NCI-H82 (cell line): ENCODE measurements at regions not wholly inside any gene's neighbourhood (a gene's known extent, or its start where the extent isn't known, plus 50 kb on each side); places are given as distances from the start of the nearest gene placed in this dataset.

Experiments used
- DNase-seq: peaks from one replicate; lab custom pipeline; 2025; lab: John Stamatoyannopoulos, UW

DNA sequence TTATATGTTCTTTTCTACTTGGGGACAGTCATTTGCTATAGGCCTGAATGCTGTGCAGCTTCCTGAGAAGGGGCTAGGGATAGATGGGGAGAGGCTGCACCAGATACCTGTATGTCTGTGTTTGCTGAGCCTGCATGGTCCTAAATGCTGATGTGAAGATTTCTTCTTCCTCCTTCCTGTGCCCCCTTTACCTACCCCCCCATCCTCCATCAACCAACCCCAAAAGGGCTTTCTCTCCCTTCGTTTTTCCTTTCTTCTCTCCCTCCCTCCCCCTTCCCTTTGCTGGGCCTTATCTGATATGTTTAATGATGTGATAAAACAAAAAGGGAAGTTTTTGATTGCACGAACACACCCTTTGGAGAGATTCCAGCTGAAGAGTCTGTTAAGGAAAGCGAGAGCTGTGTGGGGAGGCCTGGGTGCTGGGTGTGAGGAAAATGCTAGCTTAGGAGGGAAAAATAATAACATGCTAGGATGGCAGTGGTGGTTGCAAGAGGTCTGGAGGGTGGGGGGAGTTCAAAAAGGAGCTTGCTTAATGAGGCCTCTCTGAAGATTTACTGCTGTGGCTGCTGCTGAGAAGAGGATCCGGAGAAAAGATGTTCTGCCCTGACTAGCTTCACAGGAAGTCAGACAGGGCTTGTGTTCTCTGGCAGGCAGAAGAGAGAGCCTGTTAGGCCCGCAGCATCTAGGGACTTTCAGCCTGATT, 101.8 kb downstream of the SAMD9 start:
- DNase-seq: peak; percentile 50

- peak; percentile 71 for DNase-seq
Measured at GRCh38 chr7:93015101-93015778, 102.5 kb downstream of the SAMD9 start.

GRCh38 chr7:93014410-93014809, 103.4 kb downstream of the SAMD9 start:
- peak; percentile 52 for DNase-seq

DNA sequence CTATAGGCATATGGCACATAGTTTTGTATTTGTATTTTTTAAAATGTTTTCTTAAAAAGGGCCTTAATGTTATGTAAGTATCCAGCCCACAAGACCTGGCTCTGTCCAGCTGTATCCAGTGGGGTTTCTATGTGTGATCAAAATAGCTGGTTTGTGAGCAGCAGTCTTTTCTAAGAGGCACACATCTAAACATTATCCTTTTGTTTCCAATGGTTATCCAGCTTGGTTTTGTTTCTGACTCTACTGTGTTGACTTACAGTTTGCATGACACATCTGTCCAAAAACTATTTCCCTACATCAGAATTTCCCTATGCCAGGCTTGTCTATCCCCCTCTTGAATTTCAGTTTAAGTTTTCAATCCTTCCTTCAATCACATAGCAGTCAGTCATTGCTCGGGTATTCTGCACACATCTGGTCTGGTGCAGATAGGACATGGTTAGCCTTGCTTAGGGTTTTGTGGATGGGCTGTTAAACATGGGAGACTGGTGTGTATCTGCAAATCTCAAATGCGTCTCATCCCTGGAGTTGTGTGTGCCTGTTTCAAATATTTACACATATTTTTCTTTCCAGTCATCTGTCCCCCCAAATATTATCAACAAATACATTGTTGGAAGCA, 104.2 kb downstream of the SAMD9 start:
- peak; percentile 18 for DNase-seq

GRCh38 chr7:93011351-93012294, 106.2 kb downstream of the SAMD9 start:
- DNase-seq: peak; percentile 35

DNA sequence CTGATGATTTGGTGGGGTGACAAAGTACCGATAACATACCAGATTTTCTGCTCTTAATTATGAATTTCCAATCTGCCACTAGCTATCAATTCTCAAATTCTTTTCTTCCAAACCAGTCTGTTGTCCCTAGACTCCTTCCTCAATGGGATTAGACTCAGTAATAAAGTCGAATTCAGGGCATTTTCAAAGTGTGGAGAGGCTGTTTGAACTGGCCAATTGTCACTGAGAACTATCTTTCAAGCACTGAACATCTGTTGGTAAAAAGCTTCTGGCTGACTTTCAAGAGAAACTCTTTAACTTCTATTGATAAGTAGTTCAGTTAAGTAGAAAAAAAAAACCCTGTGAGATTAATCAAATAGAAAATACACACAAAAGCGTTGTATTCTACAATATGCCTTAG, 108.9 kb downstream of the SAMD9 start:
- peak; percentile 11 for DNase-seq

DNA sequence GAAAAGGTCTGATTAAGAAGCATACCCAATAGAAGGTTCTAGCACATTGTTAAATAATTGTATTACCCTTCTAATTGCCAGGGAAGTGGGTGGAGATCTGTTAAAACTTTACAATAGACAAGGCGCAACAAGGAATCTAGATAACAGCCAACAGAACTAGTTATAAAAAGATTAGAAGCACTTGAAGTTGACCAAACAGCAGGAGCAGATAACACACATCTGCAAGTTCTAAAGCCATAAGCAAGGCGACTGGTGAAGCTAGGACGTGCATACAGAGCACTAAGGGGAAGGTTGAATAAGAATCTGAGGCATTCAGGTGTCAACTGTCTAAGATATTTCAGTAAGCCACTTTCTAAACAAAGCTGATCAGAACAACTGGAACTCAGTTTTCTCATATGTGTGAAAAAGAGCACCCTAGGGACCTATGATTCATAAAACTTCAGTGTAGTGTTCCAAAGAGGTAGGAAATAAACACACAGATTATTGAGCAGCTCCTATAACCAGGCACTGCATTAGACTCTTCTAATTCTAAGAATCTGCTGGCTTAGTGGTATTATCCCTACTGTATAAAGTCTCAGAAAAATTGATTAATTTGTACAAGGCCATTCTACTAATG, 111.2 kb downstream of the SAMD9 start:
- no peak for DNase-seq

GRCh38 chr7:93004906-93005305, 112.9 kb downstream of the SAMD9 start:
- no peak for DNase-seq

GRCh38 chr7:92997719-92998118, 120.1 kb downstream of the SAMD9 start:
- DNase-seq: no peak

DNA sequence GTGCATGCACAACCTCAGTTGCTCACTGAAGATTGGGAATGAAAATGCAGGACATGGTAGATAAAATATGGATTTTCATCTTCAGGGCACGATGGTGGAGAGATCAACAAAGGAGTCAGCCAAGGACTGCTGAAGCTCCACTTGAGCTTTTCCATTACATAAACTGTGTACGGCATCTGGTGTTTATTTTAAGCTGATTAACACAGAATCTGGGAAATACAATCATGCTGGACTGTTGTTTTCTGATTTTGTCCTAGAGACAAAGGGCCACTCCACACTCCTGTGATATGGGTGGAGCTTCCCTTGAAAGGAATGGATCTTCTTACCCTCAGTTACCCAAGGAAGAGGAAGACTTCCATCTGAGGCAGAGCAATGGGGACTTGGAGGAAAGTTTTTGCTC, 120.6 kb downstream of the SAMD9 start:
- peak; percentile 76 for DNase-seq

- no peak for DNase-seq
Measured at GRCh38 chr7:92994901-92995300, 122.9 kb downstream of the SAMD9 start.

DNA sequence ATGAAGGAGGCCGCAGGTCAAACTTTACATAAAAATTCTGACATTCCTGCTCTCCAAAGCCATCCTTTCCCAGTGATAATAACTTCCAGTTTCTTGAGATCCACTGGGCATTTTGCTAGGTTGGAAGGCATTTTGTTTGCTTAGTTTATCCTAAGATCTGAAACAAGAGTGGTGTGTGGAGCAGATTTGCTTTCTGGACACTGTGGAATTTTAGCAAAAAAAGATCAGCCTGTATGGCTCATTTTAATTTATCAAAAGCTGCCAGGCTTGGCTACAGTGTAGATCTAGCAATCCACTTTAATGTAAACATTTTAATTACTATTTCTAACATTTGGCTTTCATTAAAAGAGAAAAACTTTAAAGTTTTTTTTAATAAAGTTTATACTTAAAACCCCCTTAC, 124.8 kb downstream of the SAMD9 start:
- DNase-seq: no peak

DNA sequence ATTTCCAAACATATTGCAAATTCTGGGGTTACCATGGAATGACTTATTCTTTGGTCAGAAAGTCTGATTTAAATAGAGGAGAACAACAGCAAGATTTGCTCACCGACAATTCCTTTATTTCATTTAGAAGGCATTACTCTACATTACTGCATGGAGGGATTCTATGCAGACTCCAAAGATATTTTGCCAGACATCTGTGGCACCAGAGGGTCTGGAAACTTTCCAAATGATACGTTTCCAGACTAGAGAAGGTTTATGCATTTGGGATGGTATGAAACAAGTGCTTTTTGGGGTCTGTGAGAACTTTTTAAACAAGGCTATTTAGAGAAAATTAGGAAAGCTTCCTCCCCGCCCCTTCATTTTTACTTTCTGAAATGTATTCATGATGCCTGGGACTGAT, 125.3 kb downstream of the SAMD9 start:
- DNase-seq: no peak

DNA sequence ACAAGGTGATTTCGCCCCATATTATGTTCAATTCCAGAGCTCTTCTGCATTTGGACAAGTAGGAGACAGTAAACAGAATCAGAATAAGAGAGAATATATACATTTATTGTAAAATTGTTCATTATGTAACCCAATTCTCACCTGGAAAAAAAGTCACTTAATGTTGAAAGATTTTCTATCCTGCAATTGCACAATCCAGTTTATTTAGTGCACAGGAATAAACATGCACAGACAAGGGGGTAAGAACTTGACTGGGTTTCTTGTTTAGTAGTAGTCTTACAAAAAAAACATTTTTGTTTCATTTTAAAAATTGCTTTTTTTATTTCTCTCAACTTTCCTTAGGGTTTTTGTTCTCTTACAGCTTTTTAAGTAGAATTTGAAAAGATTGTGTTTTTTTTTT, 126.6 kb downstream of the SAMD9 start:
- DNase-seq: no peak

DNA sequence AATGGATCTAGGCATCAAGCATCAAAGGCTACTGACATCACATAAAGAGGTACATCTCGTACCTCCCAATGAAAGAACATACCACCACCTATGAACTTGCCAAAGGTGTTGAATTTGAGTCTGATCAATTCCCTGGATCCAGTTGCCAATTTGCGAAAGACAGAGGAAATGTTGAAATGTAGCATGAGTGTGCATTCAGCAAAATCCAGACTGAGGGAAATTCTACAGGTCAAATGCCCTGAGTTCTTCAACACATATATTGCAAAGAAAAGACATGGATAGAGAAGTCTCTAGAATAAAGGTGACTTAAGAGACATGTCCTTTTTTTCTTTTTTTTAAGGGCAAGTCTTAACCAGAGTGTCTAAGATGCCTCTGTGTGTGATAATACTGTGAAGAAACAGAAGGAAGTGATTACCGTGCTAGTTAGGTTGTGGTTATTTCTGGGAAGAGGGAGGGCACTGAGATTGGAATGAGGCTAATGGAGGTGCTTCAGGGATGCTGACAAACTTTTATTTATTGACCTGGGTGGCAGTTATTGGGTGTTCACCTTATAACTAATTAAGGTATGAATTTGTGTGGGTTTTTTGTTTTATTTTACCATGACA, 128.7 kb downstream of the SAMD9 start:
- DNase-seq: no peak

DNA sequence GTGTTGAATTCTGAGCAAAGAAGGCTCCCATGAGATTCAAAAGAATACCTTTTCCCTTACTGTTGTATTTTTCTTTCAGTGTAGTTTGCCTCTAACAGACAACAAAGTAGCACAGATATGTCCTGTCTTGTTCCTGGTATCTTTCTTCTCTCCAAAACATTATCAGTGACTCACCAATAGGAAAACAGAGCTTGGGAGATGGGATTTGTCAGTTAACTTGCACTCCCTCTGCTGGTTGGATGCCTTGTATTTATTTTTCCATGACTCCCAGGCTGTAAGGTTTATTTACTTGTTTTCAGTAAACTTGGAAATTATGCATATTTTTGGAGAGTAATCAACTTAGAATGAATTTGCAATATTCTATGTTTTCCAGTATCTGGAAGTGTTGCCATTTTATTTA, 129.7 kb downstream of the SAMD9 start:
- DNase-seq: no peak

- DNase-seq: no peak
Measured at GRCh38 chr7:92987538-92987937, 130.2 kb downstream of the SAMD9 start.

DNA sequence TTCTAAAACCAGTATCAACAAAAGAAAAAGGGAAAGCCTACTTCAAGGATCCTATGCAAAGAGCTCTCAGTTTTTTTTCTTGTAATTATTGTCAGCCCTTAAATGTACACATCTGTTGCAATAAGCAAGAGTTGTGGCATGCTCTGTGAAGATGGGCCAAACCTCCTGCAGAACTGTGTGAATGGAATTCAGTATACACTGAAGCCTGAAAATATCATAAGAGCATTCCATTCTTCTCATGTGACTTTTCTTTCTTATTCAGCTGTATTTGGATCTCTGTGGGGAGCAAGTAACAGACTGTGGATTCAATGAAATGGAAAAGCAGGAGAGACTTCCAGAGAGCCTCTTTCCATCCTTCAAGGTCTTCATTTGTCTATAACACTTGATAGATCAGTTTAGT, 130.7 kb downstream of the SAMD9 start:
- no peak for DNase-seq

- DNase-seq: no peak
Measured at GRCh38 chr7:92982928-92983327, 134.9 kb downstream of the SAMD9 start.

GRCh38 chr7:92976931-92977330, 140.6 kb upstream of the CDK6 start:
- DNase-seq: no peak

GRCh38 chr7:92973974-92974373, 137.6 kb upstream of the CDK6 start:
- DNase-seq: no peak
